ENCODE measurements at regions not wholly inside any gene's neighbourhood (a gene's known extent, or its start where the extent isn't known, plus 50 kb on each side); places are given as distances from the start of the nearest gene placed in this dataset.

- DNase-seq (ENCODE audit: low spot score), result no peak
Measured at GRCh38 chr7:26513948-26514347, 222.3 kb downstream of the SNX10 start.

GRCh38 chr7:26514633-26515032 is 223.0 kb downstream of the SNX10 start:
- no peak for DNase-seq (ENCODE audit: low spot score)

GRCh38 chr7:26515314-26515842 is 223.7 kb downstream of the SNX10 start:
- no peak for DNase-seq (ENCODE audit: low spot score)

- DNase-seq (ENCODE audit: low spot score), result no peak
Measured at GRCh38 chr7:26520483-26520882, 228.8 kb downstream of the SNX10 start.

- DNase-seq (ENCODE audit: low spot score), result no peak
Measured at GRCh38 chr7:26522633-26523032, 231.0 kb downstream of the SNX10 start.

- DNase-seq (ENCODE audit: low spot score), result no peak
Measured at GRCh38 chr7:26525398-26526264, 234.0 kb downstream of the SNX10 start.

- no peak for DNase-seq (ENCODE audit: low spot score)
Measured at GRCh38 chr7:26526265-26526587, 234.6 kb downstream of the SNX10 start.

GRCh38 chr7:26531926-26532325 is 240.3 kb downstream of the SNX10 start:
- DNase-seq (ENCODE audit: low spot score), result no peak

GRCh38 chr7:26532471-26532870 is 240.8 kb downstream of the SNX10 start:
- DNase-seq (ENCODE audit: low spot score), result no peak

- DNase-seq (ENCODE audit: low spot score), result no peak
Measured at GRCh38 chr7:26533217-26533616, 241.6 kb downstream of the SNX10 start.

GRCh38 chr7:26534649-26535482 is 243.2 kb downstream of the SNX10 start:
- no peak for DNase-seq (ENCODE audit: low spot score)

- no peak for DNase-seq (ENCODE audit: low spot score)
Measured at GRCh38 chr7:26535483-26536007, 243.9 kb downstream of the SNX10 start.

- DNase-seq (ENCODE audit: low spot score), result no peak
Measured at GRCh38 chr7:26538216-26538615, 246.6 kb downstream of the SNX10 start.

- DNase-seq (ENCODE audit: low spot score), result no peak
Measured at GRCh38 chr7:26538689-26539088, 247.0 kb downstream of the SNX10 start.

GRCh38 chr7:26543340-26543739 is 251.7 kb downstream of the SNX10 start:
- DNase-seq (ENCODE audit: low spot score), result no peak

GRCh38 chr7:26543951-26544350 is 252.3 kb downstream of the SNX10 start:
- no peak for DNase-seq (ENCODE audit: low spot score)

- no peak for DNase-seq (ENCODE audit: low spot score)
Measured at GRCh38 chr7:26546508-26547053, 254.9 kb downstream of the SNX10 start.

GRCh38 chr7:26547156-26547555 is 255.5 kb downstream of the SNX10 start:
- no peak for DNase-seq (ENCODE audit: low spot score)

GRCh38 chr7:26549281-26549944 is 257.8 kb downstream of the SNX10 start:
- no peak for DNase-seq (ENCODE audit: low spot score)

- DNase-seq (ENCODE audit: low spot score), result no peak
Measured at GRCh38 chr7:26550492-26550891, 258.8 kb downstream of the SNX10 start.

- no peak for DNase-seq (ENCODE audit: low spot score)
Measured at GRCh38 chr7:26551740-26552139, 260.1 kb downstream of the SNX10 start.

- no peak for DNase-seq (ENCODE audit: low spot score)
Measured at GRCh38 chr7:26553128-26553527, 261.5 kb downstream of the SNX10 start.

All from NAMALWA (cell line).